GM19351 (cell line): ENCODE measurements at regions not wholly inside any gene's neighbourhood (a gene's known extent, or its start where the extent isn't known, plus 50 kb on each side); places are given as distances from the start of the nearest gene placed in this dataset.
A peak's percentile ranks its signal among the peaks of the same experiment; 100 is the strongest.

Experiments
- ATAC-seq: cut with Tn5 transposase; IDR thresholded peaks from one replicate; pipeline ENCODE4 v1.9.1; 2021; ENCODE audit warnings: mild to moderate bottlenecking, moderate library complexity; ENCODE audit not compliant: unreplicated experiment

- no peak for ATAC-seq
These were observed 128.7 kb downstream of the KLF12 start for GRCh38 chr13:74005320-74006157.

GRCh38 chr13:74004109-74004508 is 130.1 kb downstream of the KLF12 start:
- ATAC-seq: no peak

GRCh38 chr13:74003374-74003773 is 130.8 kb downstream of the KLF12 start:
- no peak for ATAC-seq

- ATAC-seq: no peak
These were observed 133.3 kb downstream of the KLF12 start for GRCh38 chr13:74000876-74001275.

- ATAC-seq: peak; percentile 87
These were observed 135.6 kb downstream of the KLF12 start for GRCh38 chr13:73998631-73999030.

GRCh38 chr13:73997964-73998363 is 136.2 kb downstream of the KLF12 start:
- no peak for ATAC-seq

GRCh38 chr13:73996569-73996968 is 137.6 kb downstream of the KLF12 start:
- no peak for ATAC-seq

- ATAC-seq: no peak
These were observed 138.5 kb downstream of the KLF12 start for GRCh38 chr13:73995736-73996135.

- ATAC-seq: no peak
These were observed 140.5 kb downstream of the KLF12 start for GRCh38 chr13:73993661-73994060.

GRCh38 chr13:73991884-73992283 is 142.3 kb downstream of the KLF12 start:
- peak; percentile 33 for ATAC-seq

GRCh38 chr13:73991384-73991783 is 142.8 kb downstream of the KLF12 start:
- ATAC-seq: peak; percentile 57

GRCh38 chr13:73989244-73989843 is 144.9 kb downstream of the KLF12 start:
- no peak for ATAC-seq

- no peak for ATAC-seq
These were observed 145.7 kb downstream of the KLF12 start for GRCh38 chr13:73988461-73988860.

GRCh38 chr13:73987618-73988017 is 146.6 kb downstream of the KLF12 start:
- ATAC-seq: no peak

GRCh38 chr13:73985783-73986182 is 148.4 kb downstream of the KLF12 start:
- ATAC-seq: no peak

- ATAC-seq: no peak
These were observed 149.1 kb downstream of the KLF12 start for GRCh38 chr13:73984949-73985691.

GRCh38 chr13:73984201-73984600 is 150.0 kb downstream of the KLF12 start:
- no peak for ATAC-seq

GRCh38 chr13:73983109-73983508 is 151.1 kb downstream of the KLF12 start:
- ATAC-seq: no peak

GRCh38 chr13:73981595-73981994 is 152.6 kb downstream of the KLF12 start:
- ATAC-seq: no peak

GRCh38 chr13:73975767-73976166 is 158.4 kb downstream of the KLF12 start:
- ATAC-seq: no peak

- no peak for ATAC-seq
These were observed 160.2 kb downstream of the KLF12 start for GRCh38 chr13:73974051-73974450.

- no peak for ATAC-seq
These were observed 161.0 kb downstream of the KLF12 start for GRCh38 chr13:73973156-73973555.
